ENCODE measurements at regions not wholly inside any gene's neighbourhood (a gene's known extent, or its start where the extent isn't known, plus 50 kb on each side); places are given as distances from the start of the nearest gene placed in this dataset.
"Not testable (repeated sequence)": the region's sequence is repeated elsewhere in the genome, so short reads cannot be mapped to it uniquely, and the experiment has no call there.

- Histone ChIP-seq H3K9ac (no peak overlapping the region), H3K4me2 (no peak overlapping the region), H4K20me1 (ENCODE audit: low read depth) (no peaks in the 10 kb centered on the region), H3K9me3 (ENCODE audit: low read depth) (no peaks in the 10 kb centered on the region), H2AFZ (replicated peaks) (no peak overlapping the region), H3K4me3 (no peak overlapping the region), H3K4me1 (no peaks in the 10 kb centered on the region), H3K27me3 (no peaks in the 10 kb centered on the region), H3K79me2 (ENCODE audit: low read depth) (no peaks in the 10 kb centered on the region), H3F3A (ENCODE audit: low read depth) (no peaks in the 10 kb centered on the region), H3K36me3 (no peaks in the 10 kb centered on the region), H3K27ac (no peak overlapping the region)
- Mint-ChIP-seq H3K27me3 (ENCODE audit: insufficient read depth, low read depth) (peaks cover 9% of the 10 kb centered on the region), H3K9me3 (peaks cover 8% of the 10 kb centered on the region), H3K4me1 (no peaks in the 10 kb centered on the region), H3K36me3 (no peaks in the 10 kb centered on the region), H3K27ac (no peak overlapping the region), H3K4me3 (no peak overlapping the region)
- no peak for DNase-seq (ENCODE audit: low spot score)
- TF ChIP-seq EZH2phosphoT487 (IDR thresholded peaks at IDR 0.05) (no peak), EZH2 (IDR thresholded peaks at IDR 0.05) (no peak), CTCF (IDR thresholded peaks at IDR 0.05) (no peak)
Measured at GRCh38 chr4:3605491-3605890, 73.3 kb upstream of the LRPAP1 start.

DNA sequence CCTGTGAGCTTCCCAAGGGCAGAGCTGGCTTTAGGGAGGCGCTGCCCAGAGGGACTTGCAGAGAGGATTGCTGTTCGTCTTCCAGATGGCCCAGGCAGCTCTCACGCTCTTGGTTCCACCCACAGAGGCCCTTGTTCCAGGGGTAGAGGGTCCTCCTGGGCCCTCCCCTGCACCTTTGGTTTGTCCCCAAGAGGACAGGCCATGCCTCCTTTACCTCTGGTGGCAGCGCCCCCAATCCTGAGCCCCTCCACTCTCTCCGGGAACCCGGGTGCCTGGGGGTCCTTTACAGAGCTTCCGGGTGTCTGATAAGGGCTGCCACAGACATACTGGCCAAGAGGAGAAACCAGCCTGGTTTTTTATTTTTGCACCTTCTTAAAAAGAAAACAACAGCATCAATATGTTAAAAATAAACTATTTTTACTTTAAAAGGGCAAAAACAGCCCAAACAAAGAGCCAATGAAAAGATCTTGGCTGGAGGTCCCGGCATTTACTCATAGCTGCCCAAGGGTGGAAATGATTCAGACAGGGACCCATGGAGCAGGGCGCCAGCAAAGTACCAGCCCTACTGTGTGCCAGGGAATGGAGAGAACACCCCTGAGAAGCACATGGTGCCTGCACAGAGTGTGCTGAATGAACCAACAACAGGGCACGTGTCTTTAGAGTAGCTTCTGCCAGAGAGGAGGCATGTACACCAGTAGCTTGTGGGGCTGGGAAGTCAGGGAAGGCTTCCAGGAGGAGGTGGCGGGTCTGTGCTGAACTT, 70.8 kb upstream of the LRPAP1 start:
- H4K20me1 ChIP-seq (ENCODE audit: low read depth); H3K9me3 Mint-ChIP-seq; H3K36me3 ChIP-seq; H3K27me3 Mint-ChIP-seq (ENCODE audit: insufficient read depth, low read depth); H3K27ac ChIP-seq; H3K4me3 Mint-ChIP-seq; H3K27ac Mint-ChIP-seq; H3K4me1 Mint-ChIP-seq; H3K9ac ChIP-seq; H3F3A ChIP-seq (ENCODE audit: low read depth); DNase-seq (ENCODE audit: low spot score); H3K36me3 Mint-ChIP-seq; H3K79me2 ChIP-seq (ENCODE audit: low read depth); H3K9me3 ChIP-seq (ENCODE audit: low read depth); H2AFZ ChIP-seq (replicated peaks); H3K27me3 ChIP-seq; H3K4me1 ChIP-seq; H3K4me2 ChIP-seq; H3K4me3 ChIP-seq: not testable (repeated sequence)

DNA sequence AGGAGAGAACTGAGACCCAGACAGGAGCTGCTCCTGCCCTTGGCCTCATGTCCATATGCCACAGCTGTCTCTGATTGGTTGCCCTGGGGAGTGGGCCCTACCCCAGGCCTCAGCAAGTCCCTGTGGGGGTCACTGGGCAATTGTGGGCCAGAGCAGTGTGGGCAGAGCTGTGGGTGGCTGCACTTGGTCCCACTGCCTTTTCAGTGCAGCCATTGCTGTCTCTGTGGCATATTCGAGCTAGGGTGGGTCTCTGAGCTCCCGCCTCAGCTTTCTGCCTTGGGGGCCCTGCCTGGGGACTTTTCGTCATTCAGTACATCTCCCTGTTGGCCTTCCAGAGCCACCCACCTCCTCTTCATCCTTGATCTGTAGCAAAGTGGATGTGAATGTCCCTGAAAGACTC, 69.8 kb upstream of the LRPAP1 start:
- no peak overlapping the region for H3K4me2 ChIP-seq
- H3K27ac Mint-ChIP-seq, result no peak overlapping the region
- no peak overlapping the region for H3K9ac ChIP-seq
- no peaks in the 10 kb centered on the region for H3K4me1 ChIP-seq
- no peak overlapping the region for H3K4me3 Mint-ChIP-seq
- H3K36me3 ChIP-seq, result no peaks in the 10 kb centered on the region
- H3K4me1 Mint-ChIP-seq, result peaks cover 3% of the 10 kb centered on the region
- no peak for DNase-seq (ENCODE audit: low spot score)
- H3K27ac ChIP-seq, result no peak overlapping the region
- TF ChIP-seq EZH2phosphoT487 (IDR thresholded peaks at IDR 0.05) (no peak), CTCF (IDR thresholded peaks at IDR 0.05) (no peak), EZH2 (IDR thresholded peaks at IDR 0.05) (no peak)
- H3K36me3 Mint-ChIP-seq, result no peaks in the 10 kb centered on the region
- H3K9me3 Mint-ChIP-seq, result peaks cover 3% of the 10 kb centered on the region
- peaks cover 3% of the 10 kb centered on the region for H3F3A ChIP-seq (ENCODE audit: low read depth)
- no peaks in the 10 kb centered on the region for H3K9me3 ChIP-seq (ENCODE audit: low read depth)
- H2AFZ ChIP-seq (replicated peaks), result no peak overlapping the region
- peaks cover 3% of the 10 kb centered on the region for H3K27me3 Mint-ChIP-seq (ENCODE audit: insufficient read depth, low read depth)
- H3K79me2 ChIP-seq (ENCODE audit: low read depth), result no peaks in the 10 kb centered on the region
- H4K20me1 ChIP-seq (ENCODE audit: low read depth), result no peaks in the 10 kb centered on the region
- H3K4me3 ChIP-seq, result no peak overlapping the region
- no peaks in the 10 kb centered on the region for H3K27me3 ChIP-seq

- H3K27ac Mint-ChIP-seq, result not testable (repeated sequence)
Measured at GRCh38 chr4:3601108-3601690, 69.0 kb upstream of the LRPAP1 start.

More at GRCh38 chr4:3601108-3601690, 69.0 kb upstream of the LRPAP1 start:
- not testable (repeated sequence) for H3K4me1 ChIP-seq; H3K79me2 ChIP-seq (ENCODE audit: low read depth); H3K9me3 ChIP-seq (ENCODE audit: low read depth); H3K9me3 Mint-ChIP-seq; H2AFZ ChIP-seq (replicated peaks); H3K4me3 ChIP-seq; H3K27me3 Mint-ChIP-seq (ENCODE audit: insufficient read depth, low read depth); H3F3A ChIP-seq (ENCODE audit: low read depth); H3K27me3 ChIP-seq; H3K36me3 ChIP-seq; DNase-seq (ENCODE audit: low spot score); H3K9ac ChIP-seq; H3K4me2 ChIP-seq; H4K20me1 ChIP-seq (ENCODE audit: low read depth); H3K27ac ChIP-seq; H3K36me3 Mint-ChIP-seq; H3K4me3 Mint-ChIP-seq; H3K4me1 Mint-ChIP-seq
